ENCODE measurements at regions not wholly inside any gene's neighbourhood (a gene's known extent, or its start where the extent isn't known, plus 50 kb on each side); places are given as distances from the start of the nearest gene placed in this dataset.

DNA sequence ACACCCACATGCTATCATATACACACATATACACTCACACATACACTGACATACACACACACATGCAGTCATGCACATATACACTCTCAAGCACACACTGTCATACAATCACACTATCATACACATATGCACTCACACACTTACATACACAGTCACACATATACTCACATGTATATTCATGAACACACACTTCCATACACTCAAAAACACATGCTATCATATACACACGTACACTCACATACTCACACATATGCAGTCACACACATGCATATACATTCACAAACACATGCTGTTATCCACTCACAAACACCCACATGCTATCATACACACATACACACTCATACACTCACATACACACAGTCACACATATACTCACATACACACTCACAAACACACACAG is 71.0 kb upstream of the PLXNA4 start:
- TF ChIP-seq, protein P1, sequence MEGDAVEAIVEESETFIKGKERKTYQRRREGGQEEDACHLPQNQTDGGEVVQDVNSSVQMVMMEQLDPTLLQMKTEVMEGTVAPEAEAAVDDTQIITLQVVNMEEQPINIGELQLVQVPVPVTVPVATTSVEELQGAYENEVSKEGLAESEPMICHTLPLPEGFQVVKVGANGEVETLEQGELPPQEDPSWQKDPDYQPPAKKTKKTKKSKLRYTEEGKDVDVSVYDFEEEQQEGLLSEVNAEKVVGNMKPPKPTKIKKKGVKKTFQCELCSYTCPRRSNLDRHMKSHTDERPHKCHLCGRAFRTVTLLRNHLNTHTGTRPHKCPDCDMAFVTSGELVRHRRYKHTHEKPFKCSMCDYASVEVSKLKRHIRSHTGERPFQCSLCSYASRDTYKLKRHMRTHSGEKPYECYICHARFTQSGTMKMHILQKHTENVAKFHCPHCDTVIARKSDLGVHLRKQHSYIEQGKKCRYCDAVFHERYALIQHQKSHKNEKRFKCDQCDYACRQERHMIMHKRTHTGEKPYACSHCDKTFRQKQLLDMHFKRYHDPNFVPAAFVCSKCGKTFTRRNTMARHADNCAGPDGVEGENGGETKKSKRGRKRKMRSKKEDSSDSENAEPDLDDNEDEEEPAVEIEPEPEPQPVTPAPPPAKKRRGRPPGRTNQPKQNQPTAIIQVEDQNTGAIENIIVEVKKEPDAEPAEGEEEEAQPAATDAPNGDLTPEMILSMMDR (IDR thresholded peaks at IDR 0.05): no peak
- no peak for TF ChIP-seq POLR2A (IDR thresholded peaks at IDR 0.05)

Measured in esophagus squamous epithelium (tissue), 4 donors.